ENCODE measurements at regions not wholly inside any gene's neighbourhood (a gene's known extent, or its start where the extent isn't known, plus 50 kb on each side); places are given as distances from the start of the nearest gene placed in this dataset.

- no peak for TF ChIP-seq POLR2A (IDR thresholded peaks at IDR 0.05; ENCODE audit: low read length)
- TF ChIP-seq MAX (IDR thresholded peaks at IDR 0.05): no peak
- no peak for TF ChIP-seq CTCF (IDR thresholded peaks at IDR 0.05)
- TF ChIP-seq RAD21 (conservative IDR thresholded peaks at IDR 0.05 in 1 of 2, IDR thresholded peaks at IDR 0.05 in 1 of 2): no peak
- TF ChIP-seq REST (IDR thresholded peaks at IDR 0.05): no peak
- TF ChIP-seq CEBPB (IDR thresholded peaks at IDR 0.05): no peak
- TF ChIP-seq FOXS1 (CRISPR knock-in tag; IDR thresholded peaks at IDR 0.05): no peak
- no peak for TF ChIP-seq USF2 (IDR thresholded peaks at IDR 0.05)
Measured at GRCh38 chr13:90654970-90655369, 692.5 kb upstream of the MIR17HG start.
